SK-N-SH (cell line): ENCODE measurements at regions not wholly inside any gene's neighbourhood (a gene's known extent, or its start where the extent isn't known, plus 50 kb on each side); places are given as distances from the start of the nearest gene placed in this dataset.

Experiments used
- CTCF ChIA-PET: fragments of 300-600, 350-600 bp; formaldehyde crosslinking; extraction: SDS; loops from one replicate; lab custom pipeline; 2021; lab: Yijun Ruan, JAX
- POLR2A ChIA-PET: fragments of 350-600 bp; sonication (Branson Sonifier 250); formaldehyde crosslinking; extraction: SDS; loops from one replicate; lab custom pipeline; 2020; ENCODE audit warnings: antibody characterized with exemption, inconsistent platforms; lab: Yijun Ruan, JAX
- DNase-seq: peaks from one replicate; pipeline ENCODE4 v3.0.0; 2012
- H2AFZ ChIP-seq: fragments of 200-600 bp; sonication (generic); 2 replicates; pipeline ENCODE4 v1.8.1; 2016; ENCODE audit warnings: antibody characterized with exemption, mild to moderate bottlenecking, low read depth
- H3F3A ChIP-seq: fragments of 200-600 bp; sonication (generic); replicated peaks from 2 replicates; pipeline ENCODE3; 2016; ENCODE audit warnings: antibody characterized with exemption, mild to moderate bottlenecking; ENCODE audit not compliant: insufficient read depth
- H3K27ac ChIP-seq, 2 experiments: fragments of 200-500 bp in 1 of 2; fragments of 200-600 bp in 1 of 2; sonication (Bioruptor generic) in 1 of 2; sonication (generic), shearing (Covaris generic) in 1 of 2; 2 replicates each; pipeline versions ENCODE4 v1.5.1 to v1.6.1; 2014 to 2016; ENCODE audit warnings: low read depth in 2 of 2, inconsistent platforms in 1 of 2, low read length in 1 of 2, mild to moderate bottlenecking in 1 of 2, mixed read lengths in 1 of 2
- H3K27me3 ChIP-seq: fragments of 200-600 bp; sonication (generic), shearing (Covaris generic); 2 replicates; pipeline ENCODE4 v1.6.1; 2016; ENCODE audit warnings: mixed run types; ENCODE audit not compliant: insufficient read depth
- H3K36me3 ChIP-seq, 2 experiments: fragments of 200-500 bp in 1 of 2; fragments of 200-600 bp in 1 of 2; sonication (Bioruptor generic) in 1 of 2; sonication (generic) in 1 of 2; replicated peaks in 1 of 2; 2 replicates each; pipeline versions ENCODE3 to v1.5.1; 2014 to 2016; ENCODE audit warnings: low read length in 1 of 2, mild to moderate bottlenecking in 1 of 2; ENCODE audit not compliant: insufficient read depth in 2 of 2, control insufficient read depth in 1 of 2
- H3K4me1 ChIP-seq, 2 experiments: fragments of 200-500 bp in 1 of 2; fragments of 200-600 bp in 1 of 2; sonication (Bioruptor generic) in 1 of 2; sonication (generic), shearing (Covaris generic) in 1 of 2; 2 replicates each; pipeline versions ENCODE4 v1.5.1 to v1.6.1; 2014 to 2016; ENCODE audit warnings: low read depth in 1 of 2, low read length in 1 of 2, mixed run types in 1 of 2; ENCODE audit not compliant: insufficient read depth in 2 of 2, control insufficient read depth in 1 of 2
- H3K4me2 ChIP-seq: fragments of 200-600 bp; sonication (generic), shearing (Covaris generic); 2 replicates; pipeline ENCODE4 v1.6.1; 2017; ENCODE audit warnings: mixed run types
- H3K4me3 ChIP-seq, 2 experiments: fragments of 200-500 bp in 1 of 2; fragments of 200-600 bp in 1 of 2; sonication (Bioruptor generic) in 1 of 2; sonication (generic), shearing (Covaris generic) in 1 of 2; 2 replicates each; pipeline versions ENCODE4 v1.5.1 to v1.8.1; 2014 to 2016; ENCODE audit warnings: low read depth in 2 of 2, inconsistent platforms in 1 of 2, low read length in 1 of 2, mild to moderate bottlenecking in 1 of 2, mixed read lengths in 1 of 2, moderate library complexity in 1 of 2
- H3K79me2 ChIP-seq: fragments of 200-600 bp; sonication (generic); 2 replicates; pipeline ENCODE4 v1.8.1; 2017; ENCODE audit warnings: mild to moderate bottlenecking; ENCODE audit not compliant: insufficient read depth
- H3K9ac ChIP-seq: fragments of 200-600 bp; sonication (generic); 2 replicates; pipeline ENCODE4 v1.6.1; 2017; ENCODE audit warnings: mixed run types
- H3K9me2 ChIP-seq: fragments of 200-600 bp; sonication (generic); 2 replicates; pipeline ENCODE4 v1.6.1; 2017; ENCODE audit warnings: mixed run types
- H3K9me3 ChIP-seq: fragments of 200-600 bp; sonication (generic); 2 replicates; pipeline ENCODE4 v1.6.1; 2017; ENCODE audit warnings: mixed run types, mild to moderate bottlenecking, moderate library complexity
- H4K20me1 ChIP-seq: fragments of 200-600 bp; sonication (generic); 2 replicates; pipeline ENCODE4 v1.6.1; 2017; ENCODE audit warnings: mild to moderate bottlenecking, mixed run types; ENCODE audit not compliant: insufficient read depth
- CHD2 ChIP-seq: fragments of 150-350 bp; IDR thresholded peaks from 2 replicates; pipeline ENCODE4 v1.6.1; 2018; ENCODE audit warnings: low read length; ENCODE audit not compliant: partially characterized antibody
- FOSL2 ChIP-seq: IDR thresholded peaks from 2 replicates; pipeline ENCODE4 v1.4.0; 2012; ENCODE audit warnings: low read depth, mild to moderate bottlenecking, moderate library complexity, borderline replicate concordance
- FOXM1 ChIP-seq: IDR thresholded peaks from 2 replicates; pipeline ENCODE4 v1.4.0; 2012; ENCODE audit warnings: low read depth, mild to moderate bottlenecking
- GABPA ChIP-seq: IDR thresholded peaks from 2 replicates; pipeline ENCODE4 v1.4.0; 2012; ENCODE audit warnings: low read depth, mild to moderate bottlenecking
- IRF3 ChIP-seq: fragments of 150-350 bp; IDR thresholded peaks from 2 replicates; pipeline ENCODE4 v1.6.1; 2016; ENCODE audit warnings: mild to moderate bottlenecking, low read depth, low read length
- JUND ChIP-seq: IDR thresholded peaks from 2 replicates; pipeline ENCODE4 v1.4.0; 2012
- MAX ChIP-seq: IDR thresholded peaks from 2 replicates; pipeline ENCODE4 v1.4.0; 2012; ENCODE audit warnings: low read depth
- MXI1 ChIP-seq: IDR thresholded peaks from 2 replicates; pipeline ENCODE4 v1.6.1; 2012; ENCODE audit warnings: mild to moderate bottlenecking, low read depth, low read length, improper control_type of control experiment
- NFIC ChIP-seq: IDR thresholded peaks from 2 replicates; pipeline ENCODE4 v1.4.0; 2012; ENCODE audit warnings: borderline replicate concordance
- PBX3 ChIP-seq: IDR thresholded peaks from 2 replicates; pipeline ENCODE4; 2012
- RAD21 ChIP-seq: IDR thresholded peaks from 2 replicates; pipeline ENCODE4 v1.6.1; 2012; ENCODE audit warnings: mild to moderate bottlenecking, low read length
- RCOR1 ChIP-seq: fragments of 150-350 bp; IDR thresholded peaks from 2 replicates; pipeline ENCODE4 v1.6.1; 2017; ENCODE audit warnings: antibody characterized with exemption, low read length
- RFX5 ChIP-seq: IDR thresholded peaks from 2 replicates; pipeline ENCODE4 v1.6.1; 2012; ENCODE audit warnings: mild to moderate bottlenecking, improper control_type of control experiment, low read length
- SIN3A ChIP-seq: IDR thresholded peaks from 2 replicates; pipeline ENCODE4 v1.6.1; 2012; ENCODE audit warnings: low read depth, mild to moderate bottlenecking, low read length, moderate library complexity, borderline replicate concordance
- SMC3 ChIP-seq: IDR thresholded peaks from 2 replicates; pipeline ENCODE4 v1.6.1; 2012; ENCODE audit warnings: low read depth, low read length, improper control_type of control experiment
- TCF12 ChIP-seq: IDR thresholded peaks from 2 replicates; pipeline ENCODE4 v1.4.0; 2012
- USF1 ChIP-seq: IDR thresholded peaks from 2 replicates; pipeline ENCODE4 v1.4.0; 2012; ENCODE audit warnings: low read depth, borderline replicate concordance
- USF2 ChIP-seq: fragments of 150-350 bp; IDR thresholded peaks from 2 replicates; pipeline ENCODE4 v1.6.1; 2017; ENCODE audit warnings: antibody characterized with exemption, low read length, low read depth, borderline replicate concordance
- YY1 ChIP-seq: IDR thresholded peaks from 2 replicates; pipeline ENCODE4 v1.4.0; 2012; ENCODE audit warnings: low read depth, mild to moderate bottlenecking
- WGBS: methylation state at CpG from one replicate; pipeline ENCODE4 v1.1.6; 2017; ENCODE audit warnings: low lambda C conversion rate; 5-methylcytosine and 5-hydroxymethylcytosine counted together

GRCh38 chr22:23391022-23391421 lies 189.1 kb downstream of the IGLL1 start (continued):
- TF ChIP-seq USF2 (no peak), NFIC (no peak), SIN3A (no peak), USF1 (no peak)
- TF ChIP-seq, all 33 proteins: peak for 0

GRCh38 chr22:23389271-23390071 lies 190.6 kb downstream of the IGLL1 start:
- POLR2A ChIA-PET, result no interaction called here
- Histone ChIP-seq H4K20me1 (no peaks in the 10 kb centered on the region), H3K4me2 (no peak overlapping the region), H3K9me3 (no peaks in the 10 kb centered on the region), H3K4me1 (no peaks in the 10 kb centered on the region; a peak in 1 of 4 replicates), H3F3A (no peaks in the 10 kb centered on the region), H3K9me2 (no peaks in the 10 kb centered on the region), H3K27me3 (no peaks in the 10 kb centered on the region), H3K79me2 (no peaks in the 10 kb centered on the region), H3K9ac (no peak overlapping the region), H3K27ac (no peak overlapping the region), H3K36me3 (no peaks in the 10 kb centered on the region), H2AFZ (no peak overlapping the region), H3K4me3 (no peak overlapping the region)
- 77% methylated on average over 6 of the region's 21 CpGs for WGBS
- no peak for DNase-seq
- TF ChIP-seq MXI1 (no peak), USF1 (no peak), YY1 (no peak), GABPA (no peak), TCF12 (no peak), FOSL2 (no peak), SMC3 (no peak), RFX5 (no peak), JUND (no peak), SIN3A (no peak), IRF3 (no peak), PBX3 (no peak), CHD2 (no peak), RCOR1 (no peak), FOXM1 (no peak), MAX (no peak), RAD21 (no peak)
- CTCF ChIA-PET, result interaction anchor here (1.2 to 2.3 kb wide), 5 partner anchors 14 to 460 kb away, joined by 3 to 9 read pairs (median 5); no protein-coding TSS in a partner anchor
